Smooth muscle cell (in vitro differentiated cells): ENCODE measurements at regions not wholly inside any gene's neighbourhood (a gene's known extent, or its start where the extent isn't known, plus 50 kb on each side); places are given as distances from the start of the nearest gene placed in this dataset.

Source experiments
- DNase-seq: peaks from one replicate; lab custom pipeline; 2025; ENCODE audit not compliant: unreplicated experiment; lab: John Stamatoyannopoulos, UW
- H2AFZ ChIP-seq: fragments of 200-600 bp; sonication (generic); 2 replicates; pipeline ENCODE4 v1.6.0; 2016; ENCODE audit warnings: antibody characterized with exemption, low read depth, mild to moderate bottlenecking
- H3F3A ChIP-seq: fragments of 200-600 bp; sonication (generic); 2 replicates; pipeline ENCODE4 v1.6.0; 2017; ENCODE audit warnings: antibody characterized with exemption, low read depth
- H3K27ac ChIP-seq: fragments of 200-600 bp; sonication (generic); 2 replicates; pipeline ENCODE4 v1.5.1; 2016; ENCODE audit warnings: low read depth, mild to moderate bottlenecking
- H3K27me3 ChIP-seq: fragments of 200-600 bp; sonication (generic); 2 replicates; pipeline ENCODE4 v1.6.1; 2016; ENCODE audit warnings: low read depth, mild to moderate bottlenecking
- H3K36me3 ChIP-seq: fragments of 200-600 bp; sonication (generic); 2 replicates; pipeline ENCODE4 v1.5.1; 2016; ENCODE audit warnings: low read depth
- H3K4me1 ChIP-seq: fragments of 200-600 bp; sonication (generic); 2 replicates; pipeline ENCODE4 v1.5.1; 2016; ENCODE audit warnings: low read depth
- H3K4me2 ChIP-seq: fragments of 200-600 bp; sonication (generic); 2 replicates; pipeline ENCODE4 v1.6.0; 2016; ENCODE audit warnings: mild to moderate bottlenecking
- H3K4me3 ChIP-seq: fragments of 200-600 bp; sonication (generic); 2 replicates; pipeline ENCODE4 v1.5.1; 2016; ENCODE audit warnings: mild to moderate bottlenecking
- H3K79me2 ChIP-seq: fragments of 200-600 bp; sonication (generic); 2 replicates; pipeline ENCODE4 v1.6.0; 2016; ENCODE audit warnings: low read depth, mild to moderate bottlenecking
- H3K9ac ChIP-seq: fragments of 200-600 bp; sonication (generic); 2 replicates; pipeline ENCODE4 v1.6.0; 2016; ENCODE audit warnings: low read depth
- H3K9me3 ChIP-seq: fragments of 200-600 bp; sonication (generic); replicated peaks from 2 replicates; pipeline ENCODE4 v1.5.1; 2016; ENCODE audit warnings: low read depth
- H4K20me1 ChIP-seq: fragments of 200-600 bp; sonication (generic); 2 replicates; pipeline ENCODE4 v1.6.0; 2016; ENCODE audit warnings: low read depth
- WGBS: methylation state at CpG from one replicate; pipeline ENCODE4 v1.1.7; 2016; ENCODE audit warnings: low lambda C conversion rate; 5-methylcytosine and 5-hydroxymethylcytosine counted together
- TF ChIP-seq, protein P1 (sequence below): fragments of 200-600 bp; sonication (generic); IDR thresholded peaks from 2 replicates; pipeline ENCODE4 v1.5.1; 2017; ENCODE audit warnings: borderline replicate concordance, mild to moderate bottlenecking, antibody characterized with exemption; ENCODE audit not compliant: insufficient read depth, poor library complexity, severe bottlenecking

DNA sequence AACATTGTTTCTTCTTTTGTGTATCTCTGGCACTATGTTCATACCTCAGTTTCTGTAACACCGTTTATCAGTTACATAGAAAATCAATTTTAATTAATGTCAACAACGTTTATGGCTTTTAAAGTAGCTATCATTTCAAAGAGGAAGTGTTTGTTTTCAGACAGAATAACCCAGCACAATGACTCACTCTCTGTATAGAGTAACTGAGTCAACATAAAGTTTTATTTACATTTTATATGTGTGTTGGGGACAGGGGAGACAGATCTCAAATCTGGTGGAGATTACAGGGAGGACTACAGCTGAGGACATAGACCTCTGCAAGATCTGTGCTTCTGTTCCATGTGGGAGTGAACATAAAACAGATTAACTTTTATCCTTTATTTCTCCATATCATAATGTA, 2590.1 kb downstream of the PCDH9 start:
- Histone ChIP-seq H3K79me2 (no peaks in the 10 kb centered on the region), H4K20me1 (no peaks in the 10 kb centered on the region), H3K4me3 (no peak overlapping the region), H3F3A (no peaks in the 10 kb centered on the region), H3K9me3 (no peaks in the 10 kb centered on the region), H3K9ac (no peak overlapping the region), H3K4me2 (no peak overlapping the region), H3K36me3 (no peaks in the 10 kb centered on the region), H3K27me3 (no peaks in the 10 kb centered on the region), H2AFZ (peak overlapping the region; percentile 19), H3K4me1 (no peaks in the 10 kb centered on the region), H3K27ac (no peak overlapping the region)
- WGBS: 57% methylated on average over 2 of the region's 2 CpGs
- TF ChIP-seq, protein P1, sequence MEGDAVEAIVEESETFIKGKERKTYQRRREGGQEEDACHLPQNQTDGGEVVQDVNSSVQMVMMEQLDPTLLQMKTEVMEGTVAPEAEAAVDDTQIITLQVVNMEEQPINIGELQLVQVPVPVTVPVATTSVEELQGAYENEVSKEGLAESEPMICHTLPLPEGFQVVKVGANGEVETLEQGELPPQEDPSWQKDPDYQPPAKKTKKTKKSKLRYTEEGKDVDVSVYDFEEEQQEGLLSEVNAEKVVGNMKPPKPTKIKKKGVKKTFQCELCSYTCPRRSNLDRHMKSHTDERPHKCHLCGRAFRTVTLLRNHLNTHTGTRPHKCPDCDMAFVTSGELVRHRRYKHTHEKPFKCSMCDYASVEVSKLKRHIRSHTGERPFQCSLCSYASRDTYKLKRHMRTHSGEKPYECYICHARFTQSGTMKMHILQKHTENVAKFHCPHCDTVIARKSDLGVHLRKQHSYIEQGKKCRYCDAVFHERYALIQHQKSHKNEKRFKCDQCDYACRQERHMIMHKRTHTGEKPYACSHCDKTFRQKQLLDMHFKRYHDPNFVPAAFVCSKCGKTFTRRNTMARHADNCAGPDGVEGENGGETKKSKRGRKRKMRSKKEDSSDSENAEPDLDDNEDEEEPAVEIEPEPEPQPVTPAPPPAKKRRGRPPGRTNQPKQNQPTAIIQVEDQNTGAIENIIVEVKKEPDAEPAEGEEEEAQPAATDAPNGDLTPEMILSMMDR: no peak
- DNase-seq: no peak

DNA sequence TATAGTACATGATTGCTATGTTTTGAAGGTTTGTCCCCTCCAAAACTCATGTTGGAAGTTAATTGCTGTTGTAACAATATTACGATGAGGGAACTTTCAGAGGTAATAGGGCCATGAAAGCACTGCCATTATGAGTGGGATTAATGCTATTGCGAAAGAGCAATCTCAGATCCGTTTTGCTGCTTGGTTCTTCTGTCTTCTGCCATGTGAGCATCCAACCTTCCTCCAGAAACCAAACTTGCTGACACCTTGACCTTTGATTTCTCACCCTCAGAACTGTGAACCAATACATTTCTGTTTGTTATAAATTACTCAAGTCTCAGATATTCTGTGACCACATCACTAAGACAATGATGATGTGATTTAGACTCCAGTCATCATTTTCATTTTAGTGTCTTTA, 2590.9 kb downstream of the PCDH9 start:
- Histone ChIP-seq H3K36me3 (no peaks in the 10 kb centered on the region), H3K4me2 (no peak overlapping the region), H4K20me1 (no peaks in the 10 kb centered on the region), H3K4me3 (no peak overlapping the region), H3K27ac (no peak overlapping the region), H3F3A (no peaks in the 10 kb centered on the region), H3K9ac (no peak overlapping the region), H2AFZ (no peak overlapping the region), H3K79me2 (no peaks in the 10 kb centered on the region), H3K27me3 (no peaks in the 10 kb centered on the region), H3K9me3 (no peaks in the 10 kb centered on the region), H3K4me1 (no peaks in the 10 kb centered on the region)
- TF ChIP-seq, protein P1: no peak
- WGBS: 82% methylated on average over 3 of the region's 3 CpGs
- no peak for DNase-seq

DNA sequence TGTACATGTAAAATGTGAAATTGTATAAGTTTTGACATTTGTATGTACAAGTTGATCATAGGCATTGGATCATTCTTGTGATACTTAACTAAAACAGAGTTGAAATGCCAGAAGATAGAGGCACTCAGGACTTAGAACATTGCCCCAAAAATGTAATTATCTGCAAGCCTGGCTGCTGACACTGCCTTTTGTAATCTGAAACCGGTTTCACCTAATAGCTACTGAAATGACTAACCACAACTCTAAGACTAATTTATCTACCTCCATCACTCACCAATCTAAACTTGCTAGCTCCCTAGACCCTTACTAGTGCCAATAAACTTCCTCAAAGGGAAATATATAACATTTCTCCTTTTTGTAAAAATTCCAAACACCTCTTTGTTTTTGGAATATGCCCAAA, 2596.2 kb downstream of the PCDH9 start:
- no peak for DNase-seq
- Histone ChIP-seq H3K4me2 (no peak overlapping the region), H2AFZ (no peak overlapping the region), H3K9ac (no peak overlapping the region), H3K36me3 (no peaks in the 10 kb centered on the region), H3F3A (no peaks in the 10 kb centered on the region), H3K4me3 (no peak overlapping the region), H4K20me1 (no peaks in the 10 kb centered on the region), H3K27ac (no peak overlapping the region), H3K79me2 (no peaks in the 10 kb centered on the region), H3K9me3 (no peaks in the 10 kb centered on the region), H3K27me3 (no peaks in the 10 kb centered on the region), H3K4me1 (no peaks in the 10 kb centered on the region)
- 31% methylated on average over 1 of the region's 1 CpG for WGBS
- TF ChIP-seq, protein P1: no peak

DNA sequence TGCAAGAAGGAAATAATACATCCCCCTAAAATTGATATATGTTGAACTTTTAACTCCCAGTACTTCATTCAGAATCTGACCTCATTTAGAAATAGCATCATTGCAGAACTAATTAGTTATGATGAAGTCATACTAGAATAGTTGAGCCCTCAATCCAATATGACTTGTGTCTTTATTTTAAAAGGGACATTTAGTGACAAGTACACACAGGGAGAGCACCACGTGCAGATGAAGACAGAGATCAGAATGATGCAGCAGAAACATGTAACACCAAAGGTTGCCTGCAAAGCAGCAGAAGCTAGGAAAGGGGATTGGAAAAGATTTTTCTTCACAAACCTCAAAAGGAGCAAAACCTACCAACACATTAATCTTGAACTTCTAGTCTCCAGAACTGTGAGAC, 2602.5 kb downstream of the PCDH9 start:
- Histone ChIP-seq H4K20me1 (no peaks in the 10 kb centered on the region), H2AFZ (no peak overlapping the region), H3K79me2 (no peaks in the 10 kb centered on the region), H3K27me3 (no peaks in the 10 kb centered on the region), H3K9ac (no peak overlapping the region), H3K4me3 (no peak overlapping the region), H3K36me3 (no peaks in the 10 kb centered on the region), H3K4me2 (no peak overlapping the region), H3K4me1 (no peaks in the 10 kb centered on the region), H3F3A (no peaks in the 10 kb centered on the region), H3K27ac (no peak overlapping the region), H3K9me3 (no peaks in the 10 kb centered on the region)
- DNase-seq: no peak
- TF ChIP-seq, protein P1: no peak
- 63% methylated on average over 1 of the region's 1 CpG for WGBS
